ENCODE measurements at regions not wholly inside any gene's neighbourhood (a gene's known extent, or its start where the extent isn't known, plus 50 kb on each side); places are given as distances from the start of the nearest gene placed in this dataset.

- DNase-seq (ENCODE audit: low read depth), result peak; percentile 18
- H3K4me3 ChIP-seq (ENCODE audit: control insufficient read depth, low read depth, low read length), result no peak overlapping the region
- no peak for TF ChIP-seq CTCF (conservative IDR thresholded peaks at IDR 0.05; ENCODE audit: control insufficient read depth, insufficient read depth, low read depth, low read length)
Measured at GRCh38 chr15:62732078-62732477, 310.5 kb upstream of the TPM1 start.

GRCh38 chr15:62734706-62735105 is 307.8 kb upstream of the TPM1 start:
- no peak overlapping the region for H3K4me3 ChIP-seq (ENCODE audit: control insufficient read depth, low read depth, low read length)
- TF ChIP-seq CTCF (conservative IDR thresholded peaks at IDR 0.05; ENCODE audit: control insufficient read depth, insufficient read depth, low read depth, low read length), result no peak
- no peak for DNase-seq (ENCODE audit: low read depth)

- TF ChIP-seq CTCF (conservative IDR thresholded peaks at IDR 0.05; ENCODE audit: control insufficient read depth, insufficient read depth, low read depth, low read length), result no peak
- no peak overlapping the region for H3K4me3 ChIP-seq (ENCODE audit: control insufficient read depth, low read depth, low read length)
- DNase-seq (ENCODE audit: low read depth), result no peak
Measured at GRCh38 chr15:62736756-62737155, 305.8 kb upstream of the TPM1 start.

- TF ChIP-seq CTCF (conservative IDR thresholded peaks at IDR 0.05; ENCODE audit: control insufficient read depth, insufficient read depth, low read depth, low read length), result no peak
- no peak for DNase-seq (ENCODE audit: low read depth)
- no peak overlapping the region for H3K4me3 ChIP-seq (ENCODE audit: control insufficient read depth, low read depth, low read length)
Measured at GRCh38 chr15:62737551-62737950, 305.0 kb upstream of the TPM1 start.

GRCh38 chr15:62739082-62739481 is 303.5 kb upstream of the TPM1 start:
- no peak overlapping the region for H3K4me3 ChIP-seq (ENCODE audit: control insufficient read depth, low read depth, low read length)
- TF ChIP-seq CTCF (conservative IDR thresholded peaks at IDR 0.05; ENCODE audit: control insufficient read depth, insufficient read depth, low read depth, low read length), result no peak
- peak; percentile 78 for DNase-seq (ENCODE audit: low read depth)

- peak; percentile 25 for DNase-seq (ENCODE audit: low read depth)
- no peak overlapping the region for H3K4me3 ChIP-seq (ENCODE audit: control insufficient read depth, low read depth, low read length)
- no peak for TF ChIP-seq CTCF (conservative IDR thresholded peaks at IDR 0.05; ENCODE audit: control insufficient read depth, insufficient read depth, low read depth, low read length)
Measured at GRCh38 chr15:62739507-62739906, 303.0 kb upstream of the TPM1 start.
